ENCODE measurements at regions not wholly inside any gene's neighbourhood (a gene's known extent, or its start where the extent isn't known, plus 50 kb on each side); places are given as distances from the start of the nearest gene placed in this dataset.

DNA sequence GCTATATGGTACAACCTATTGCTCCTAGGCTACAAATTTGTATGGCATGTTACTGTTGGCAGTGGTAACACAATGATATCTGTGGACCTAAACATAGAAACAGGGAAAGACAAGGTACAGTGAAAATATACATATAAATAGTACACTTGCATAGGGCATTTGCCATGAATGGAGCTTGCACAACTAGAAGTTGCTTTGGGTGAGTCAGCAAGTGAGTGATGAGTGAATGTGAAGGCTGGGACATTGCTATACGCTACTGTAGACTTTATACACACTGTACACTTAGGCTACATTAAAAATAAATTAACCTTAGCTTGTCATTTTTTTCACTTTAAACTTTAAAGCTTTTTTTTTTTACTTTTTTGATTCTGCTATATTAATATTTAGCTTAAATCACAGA lies 500.0 kb upstream of the SETBP1 start:
- H3K4me1 ChIP-seq (ENCODE audit: control insufficient read depth, insufficient read depth, low read length): peaks cover 2% of the 10 kb centered on the region
- H3K27me3 ChIP-seq (ENCODE audit: control insufficient read depth, insufficient read depth, low read length, poor library complexity, severe bottlenecking): no peaks in the 10 kb centered on the region
- 100% methylated on average over 1 of the region's 1 CpG; no CpG with 5 or more reads in 1 of the 2 experiments for WGBS, 2 experiments (ENCODE audit: insufficient coverage in 1 of 2, insufficient read length in 1 of 2)

DNA sequence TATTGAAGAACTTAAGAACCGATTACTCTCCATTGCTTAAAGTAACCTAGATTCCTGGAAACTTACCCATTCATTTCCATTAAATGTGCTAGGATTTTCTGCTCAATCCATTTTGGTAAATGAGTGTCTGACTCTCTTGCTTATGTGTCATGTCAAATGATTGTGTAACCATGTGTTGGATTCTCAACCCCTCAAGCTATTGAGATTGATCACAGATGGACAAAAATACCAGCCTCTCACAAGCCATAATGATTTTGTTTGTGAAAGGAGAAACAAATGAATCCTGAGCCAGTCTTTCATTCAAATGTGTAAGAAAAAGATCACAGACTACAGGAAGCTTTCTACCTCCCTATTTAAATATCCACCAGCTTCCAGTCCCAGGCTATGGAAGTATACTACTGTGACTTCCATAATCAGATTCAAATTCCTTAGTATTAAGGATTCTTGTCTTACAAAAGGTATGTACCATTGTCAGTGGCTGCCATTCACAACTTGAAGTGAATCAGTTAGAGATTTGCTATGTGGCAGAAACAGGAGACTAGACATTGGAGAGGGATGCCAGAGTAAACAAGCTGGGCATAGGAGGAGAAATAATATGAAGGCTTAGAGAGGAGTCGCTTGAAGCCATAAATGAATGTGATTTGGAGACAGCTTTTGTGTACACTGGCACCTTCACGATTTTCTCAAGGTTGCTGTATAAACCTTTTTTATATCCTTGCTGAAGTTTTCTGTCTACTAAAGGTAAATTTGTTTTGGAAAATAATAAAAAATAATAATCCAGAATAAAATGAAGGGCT lies 498.5 kb upstream of the SETBP1 start:
- no peak for DNase-seq

More for the DNA sequence above, 500.0 kb upstream of the SETBP1 start:
- no peaks in the 10 kb centered on the region for H3K36me3 Mint-ChIP-seq (ENCODE audit: low read depth)
- H3K27me3 Mint-ChIP-seq (ENCODE audit: insufficient read depth): peaks cover 1% of the 10 kb centered on the region
- H3K4me3 Mint-ChIP-seq: no peak overlapping the region
- TF ChIP-seq, protein P1, sequence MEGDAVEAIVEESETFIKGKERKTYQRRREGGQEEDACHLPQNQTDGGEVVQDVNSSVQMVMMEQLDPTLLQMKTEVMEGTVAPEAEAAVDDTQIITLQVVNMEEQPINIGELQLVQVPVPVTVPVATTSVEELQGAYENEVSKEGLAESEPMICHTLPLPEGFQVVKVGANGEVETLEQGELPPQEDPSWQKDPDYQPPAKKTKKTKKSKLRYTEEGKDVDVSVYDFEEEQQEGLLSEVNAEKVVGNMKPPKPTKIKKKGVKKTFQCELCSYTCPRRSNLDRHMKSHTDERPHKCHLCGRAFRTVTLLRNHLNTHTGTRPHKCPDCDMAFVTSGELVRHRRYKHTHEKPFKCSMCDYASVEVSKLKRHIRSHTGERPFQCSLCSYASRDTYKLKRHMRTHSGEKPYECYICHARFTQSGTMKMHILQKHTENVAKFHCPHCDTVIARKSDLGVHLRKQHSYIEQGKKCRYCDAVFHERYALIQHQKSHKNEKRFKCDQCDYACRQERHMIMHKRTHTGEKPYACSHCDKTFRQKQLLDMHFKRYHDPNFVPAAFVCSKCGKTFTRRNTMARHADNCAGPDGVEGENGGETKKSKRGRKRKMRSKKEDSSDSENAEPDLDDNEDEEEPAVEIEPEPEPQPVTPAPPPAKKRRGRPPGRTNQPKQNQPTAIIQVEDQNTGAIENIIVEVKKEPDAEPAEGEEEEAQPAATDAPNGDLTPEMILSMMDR (conservative IDR thresholded peaks at IDR 0.05): no peak
- H3K9me3 Mint-ChIP-seq: no peaks in the 10 kb centered on the region
- Histone ChIP-seq H3K9me3 (ENCODE audit: control insufficient read depth, low read length) (no peaks in the 10 kb centered on the region), H3K27ac (ENCODE audit: low read depth, low read length) (no peak overlapping the region), H3K9ac (ENCODE audit: extremely low read depth, low read length, poor library complexity, severe bottlenecking) (no peak overlapping the region), H3K4me3 (ENCODE audit: low read length) (no peak overlapping the region), H3K36me3 (ENCODE audit: control insufficient read depth, insufficient read depth, low read length) (no peaks in the 10 kb centered on the region)
- H3K27ac Mint-ChIP-seq: no peak overlapping the region
- DNase-seq: no peak
- peaks cover 1% of the 10 kb centered on the region for H3K4me1 Mint-ChIP-seq

DNA sequence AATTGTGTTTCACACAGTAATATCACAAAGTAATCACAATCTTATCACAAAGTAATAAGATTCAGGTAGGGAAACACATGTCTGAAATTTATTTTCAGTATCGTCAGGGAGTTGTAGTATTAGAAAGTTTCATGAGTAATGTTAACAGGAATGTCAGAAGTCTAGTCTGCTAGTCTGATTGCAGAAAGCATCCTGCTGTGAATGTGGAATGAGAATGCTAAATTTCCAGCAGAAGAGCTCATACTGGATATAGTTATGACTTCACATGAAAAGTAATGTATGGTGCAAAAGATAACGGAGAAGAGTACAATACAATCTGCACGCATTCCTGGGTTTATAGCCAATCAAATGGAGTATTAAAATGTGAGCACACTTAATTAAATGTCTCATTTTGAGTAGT lies 494.7 kb upstream of the SETBP1 start:
- no peaks in the 10 kb centered on the region for H3K36me3 ChIP-seq (ENCODE audit: control insufficient read depth, insufficient read depth, low read length)
- TF ChIP-seq, protein P1 (conservative IDR thresholded peaks at IDR 0.05): no peak
- Mint-ChIP-seq H3K36me3 (ENCODE audit: low read depth) (no peaks in the 10 kb centered on the region), H3K4me3 (no peak overlapping the region), H3K27ac (peak overlapping the region; percentile 23), H3K9me3 (no peaks in the 10 kb centered on the region), H3K27me3 (ENCODE audit: insufficient read depth) (no peaks in the 10 kb centered on the region), H3K4me1 (peaks cover 31% of the 10 kb centered on the region)
- 87 to 97% methylated on average over 3 of the region's 3 CpGs for WGBS, 2 experiments (ENCODE audit: insufficient coverage in 1 of 2, insufficient read length in 1 of 2)
- H3K4me3 ChIP-seq (ENCODE audit: low read length): peak overlapping the region; percentile 1
- no peak for DNase-seq
- no peaks in the 10 kb centered on the region for H3K27me3 ChIP-seq (ENCODE audit: control insufficient read depth, insufficient read depth, low read length, poor library complexity, severe bottlenecking)
- no peak overlapping the region for H3K27ac ChIP-seq (ENCODE audit: low read depth, low read length)
- no peaks in the 10 kb centered on the region for H3K9me3 ChIP-seq (ENCODE audit: control insufficient read depth, low read length)
- H3K9ac ChIP-seq (ENCODE audit: extremely low read depth, low read length, poor library complexity, severe bottlenecking): peak overlapping the region; percentile 24
- H3K4me1 ChIP-seq (ENCODE audit: control insufficient read depth, insufficient read depth, low read length): peaks cover 18% of the 10 kb centered on the region

More for the DNA sequence above, 498.5 kb upstream of the SETBP1 start:
- H3K4me3 ChIP-seq (ENCODE audit: low read length): no peak overlapping the region
- H3K9me3 ChIP-seq (ENCODE audit: control insufficient read depth, low read length): no peaks in the 10 kb centered on the region
- no peak overlapping the region for H3K27ac ChIP-seq (ENCODE audit: low read depth, low read length)
- 94 to 100% methylated on average over 2 to 3 of the region's 3 CpGs for WGBS, 2 experiments (ENCODE audit: insufficient coverage in 1 of 2, insufficient read length in 1 of 2)
- TF ChIP-seq, protein P1 (conservative IDR thresholded peaks at IDR 0.05): no peak
- peaks cover 10% of the 10 kb centered on the region for H3K4me1 ChIP-seq (ENCODE audit: control insufficient read depth, insufficient read depth, low read length)
- no peaks in the 10 kb centered on the region for H3K9me3 Mint-ChIP-seq
- H3K27me3 ChIP-seq (ENCODE audit: control insufficient read depth, insufficient read depth, low read length, poor library complexity, severe bottlenecking): no peaks in the 10 kb centered on the region
- peaks cover 15% of the 10 kb centered on the region for H3K4me1 Mint-ChIP-seq
- no peaks in the 10 kb centered on the region for H3K36me3 Mint-ChIP-seq (ENCODE audit: low read depth)
- H3K36me3 ChIP-seq (ENCODE audit: control insufficient read depth, insufficient read depth, low read length): no peaks in the 10 kb centered on the region
- H3K27ac Mint-ChIP-seq: no peak overlapping the region
- peaks cover 1% of the 10 kb centered on the region for H3K27me3 Mint-ChIP-seq (ENCODE audit: insufficient read depth)
- no peak overlapping the region for H3K4me3 Mint-ChIP-seq
- H3K9ac ChIP-seq (ENCODE audit: extremely low read depth, low read length, poor library complexity, severe bottlenecking): no peak overlapping the region

Data from endodermal cell (in vitro differentiated cells).